C4-2B (cell line): ENCODE measurements at regions not wholly inside any gene's neighbourhood (a gene's known extent, or its start where the extent isn't known, plus 50 kb on each side); places are given as distances from the start of the nearest gene placed in this dataset.

Experiments
- H3K27ac ChIP-seq: fragments of 450-650 bp; 2 replicates; pipeline ENCODE4 v1.5.1; 2017
- CTCF ChIP-seq: fragments of 450-650 bp; conservative IDR thresholded peaks from 2 replicates; pipeline ENCODE4 v1.5.1; 2017; ENCODE audit warnings: mild to moderate bottlenecking
- ZFX ChIP-seq: fragments of 450-650 bp; IDR thresholded peaks from 2 replicates; pipeline ENCODE4 v1.6.1; 2017

GRCh38 chr3:105304487-105304886, 62.2 kb upstream of the ALCAM start:
- TF ChIP-seq CTCF (no peak), ZFX (no peak)
- no peak overlapping the region for H3K27ac ChIP-seq

GRCh38 chr3:105315144-105315543, 51.6 kb upstream of the ALCAM start:
- TF ChIP-seq ZFX (no peak), CTCF (no peak)
- H3K27ac ChIP-seq, result no peak overlapping the region

GRCh38 chr3:105315815-105316214, 50.9 kb upstream of the ALCAM start:
- H3K27ac ChIP-seq, result no peak overlapping the region
- no peak for TF ChIP-seq CTCF
- no peak for TF ChIP-seq ZFX

- TF ChIP-seq CTCF (no peak), ZFX (no peak)
- no peak overlapping the region for H3K27ac ChIP-seq
These were observed 50.4 kb upstream of the ALCAM start for GRCh38 chr3:105316331-105316730.
